ENCODE measurements at regions not wholly inside any gene's neighbourhood (a gene's known extent, or its start where the extent isn't known, plus 50 kb on each side); places are given as distances from the start of the nearest gene placed in this dataset.

GRCh38 chr11:128201801-128202200 is 385.6 kb downstream of the ETS1 start:
- H4K20me1 ChIP-seq (ENCODE audit: control insufficient read depth, insufficient read depth), result no peaks in the 10 kb centered on the region
- H3K4me3 ChIP-seq, result no peak overlapping the region
- no peaks in the 10 kb centered on the region for H3K9me3 ChIP-seq (replicated peaks; ENCODE audit: control insufficient read depth, insufficient read depth, low read length)
- FAIRE-seq, result no peak
- POLR2A ChIA-PET, result interaction anchor here (1.4 kb wide), 1 partner anchor 11 kb away, joined by 3 read pairs; no protein-coding TSS in a partner anchor
- no TSS peak for BruUV-seq (replicated peaks)
- 28% methylated on average over 4 of the region's 4 CpGs for WGBS (ENCODE audit: insufficient coverage, insufficient replicate concordance, low lambda C conversion rate, missing lambda C conversion rate)
- no peaks in the 10 kb centered on the region for H3K4me1 ChIP-seq (ENCODE audit: control insufficient read depth, insufficient read depth, low read length)
- H3K79me2 ChIP-seq (ENCODE audit: control insufficient read depth, insufficient read depth, low read length), result no peaks in the 10 kb centered on the region
- no peaks in the 10 kb centered on the region for H3K27me3 ChIP-seq (replicated peaks in 1 of 2; ENCODE audit: control insufficient read depth in 2 of 2, insufficient read depth in 2 of 2, low read length in 1 of 2)
- H3K9ac ChIP-seq (ENCODE audit: control insufficient read depth, insufficient read depth, low read length), result no peak overlapping the region
- RAD21 ChIA-PET (ENCODE audit: unreplicated experiment), result no interaction called here
- in situ Hi-C loops (cut with MboI), result no loop called here
- no peak for DNase-seq (ENCODE audit: low read depth, low spot score)
- H3K4me2 ChIP-seq (ENCODE audit: control insufficient read depth, insufficient read depth), result no peak overlapping the region
- SMC1A ChIA-PET (ENCODE audit: uncharacterized antibody, unreplicated experiment), result no interaction called here
- no peak for ATAC-seq
- no peaks in the 10 kb centered on the region for H3K36me3 ChIP-seq (ENCODE audit: control insufficient read depth in 2 of 2, insufficient read depth in 2 of 2, low read length in 1 of 2)
- H2AFZ ChIP-seq (ENCODE audit: control insufficient read depth, low read depth, low read length), result no peak overlapping the region
- CTCF ChIA-PET, result interaction anchor here (1.5 kb wide), 1 partner anchor 26 kb away, joined by 3 read pairs; no protein-coding TSS in a partner anchor
- H3K27ac ChIP-seq (ENCODE audit: control insufficient read depth, insufficient read depth), result no peak overlapping the region
- TF ChIP-seq NRF1 (conservative IDR thresholded peaks at IDR 0.05; ENCODE audit: low read depth, low read length) (no peak), SP1 (IDR thresholded peaks at IDR 0.05; ENCODE audit: low read depth, low read length) (no peak), MXI1 (IDR thresholded peaks at IDR 0.05; ENCODE audit: low read depth, low read length) (no peak), GABPA (IDR thresholded peaks at IDR 0.05; ENCODE audit: low read depth) (no peak), KDM1A (IDR thresholded peaks at IDR 0.05; ENCODE audit: borderline replicate concordance) (no peak), SMAD5 (IDR thresholded peaks at IDR 0.05; ENCODE audit: low read depth) (no peak)
- intact Hi-C loops (cut with micrococcal nuclease; ENCODE audit: unreplicated experiment), result no loop called here

GRCh38 chr11:128201009-128201408 is 386.3 kb downstream of the ETS1 start:
- H3K4me1 ChIP-seq (ENCODE audit: control insufficient read depth, insufficient read depth, low read length), result no peaks in the 10 kb centered on the region
- no peak for FAIRE-seq
- 38% methylated on average over 5 of the region's 5 CpGs for WGBS (ENCODE audit: insufficient coverage, insufficient replicate concordance, low lambda C conversion rate, missing lambda C conversion rate)
- no peaks in the 10 kb centered on the region for H3K79me2 ChIP-seq (ENCODE audit: control insufficient read depth, insufficient read depth, low read length)
- no peak overlapping the region for H3K4me2 ChIP-seq (ENCODE audit: control insufficient read depth, insufficient read depth)
- no peaks in the 10 kb centered on the region for H3K36me3 ChIP-seq (ENCODE audit: control insufficient read depth in 2 of 2, insufficient read depth in 2 of 2, low read length in 1 of 2)
- SMC1A ChIA-PET (ENCODE audit: uncharacterized antibody, unreplicated experiment), result no interaction called here
- RAD21 ChIA-PET (ENCODE audit: unreplicated experiment), result no interaction called here
- CTCF ChIA-PET, result interaction anchor here (1.5 kb wide), 1 partner anchor 25 kb away, joined by 3 read pairs; no protein-coding TSS in a partner anchor
- ATAC-seq, result no peak
- no peaks in the 10 kb centered on the region for H3K27me3 ChIP-seq (replicated peaks in 1 of 2; ENCODE audit: control insufficient read depth in 2 of 2, insufficient read depth in 2 of 2, low read length in 1 of 2)
- in situ Hi-C loops (cut with MboI) (no loop called here), intact Hi-C loops (cut with micrococcal nuclease; ENCODE audit: unreplicated experiment) (no loop called here)
- H3K27ac ChIP-seq (ENCODE audit: control insufficient read depth, insufficient read depth), result no peak overlapping the region
- no peaks in the 10 kb centered on the region for H3K9me3 ChIP-seq (replicated peaks; ENCODE audit: control insufficient read depth, insufficient read depth, low read length)
- H3K4me3 ChIP-seq, result no peak overlapping the region
- H4K20me1 ChIP-seq (ENCODE audit: control insufficient read depth, insufficient read depth), result no peaks in the 10 kb centered on the region
- no TSS peak for BruUV-seq (replicated peaks)
- no peak overlapping the region for H3K9ac ChIP-seq (ENCODE audit: control insufficient read depth, insufficient read depth, low read length)
- POLR2A ChIA-PET, result interaction anchor here (1.4 kb wide), 1 partner anchor 11 kb away, joined by 3 read pairs; no protein-coding TSS in a partner anchor
- no peak overlapping the region for H2AFZ ChIP-seq (ENCODE audit: control insufficient read depth, low read depth, low read length)
- DNase-seq (ENCODE audit: low read depth, low spot score), result no peak
- TF ChIP-seq RUNX3 (IDR thresholded peaks at IDR 0.05; ENCODE audit: low read length) (no peak), DPF2 (IDR thresholded peaks at IDR 0.05) (no peak), JUND (IDR thresholded peaks at IDR 0.05; ENCODE audit: low read depth, low read length) (no peak), RBBP5 (conservative IDR thresholded peaks at IDR 0.05) (no peak), SUPT20H (IDR thresholded peaks at IDR 0.05; ENCODE audit: borderline replicate concordance, control insufficient read depth, low read depth, low read length) (no peak), FOXM1 (IDR thresholded peaks at IDR 0.05; ENCODE audit: low read depth, low read length) (no peak)
- TF ChIP-seq, protein P1, sequence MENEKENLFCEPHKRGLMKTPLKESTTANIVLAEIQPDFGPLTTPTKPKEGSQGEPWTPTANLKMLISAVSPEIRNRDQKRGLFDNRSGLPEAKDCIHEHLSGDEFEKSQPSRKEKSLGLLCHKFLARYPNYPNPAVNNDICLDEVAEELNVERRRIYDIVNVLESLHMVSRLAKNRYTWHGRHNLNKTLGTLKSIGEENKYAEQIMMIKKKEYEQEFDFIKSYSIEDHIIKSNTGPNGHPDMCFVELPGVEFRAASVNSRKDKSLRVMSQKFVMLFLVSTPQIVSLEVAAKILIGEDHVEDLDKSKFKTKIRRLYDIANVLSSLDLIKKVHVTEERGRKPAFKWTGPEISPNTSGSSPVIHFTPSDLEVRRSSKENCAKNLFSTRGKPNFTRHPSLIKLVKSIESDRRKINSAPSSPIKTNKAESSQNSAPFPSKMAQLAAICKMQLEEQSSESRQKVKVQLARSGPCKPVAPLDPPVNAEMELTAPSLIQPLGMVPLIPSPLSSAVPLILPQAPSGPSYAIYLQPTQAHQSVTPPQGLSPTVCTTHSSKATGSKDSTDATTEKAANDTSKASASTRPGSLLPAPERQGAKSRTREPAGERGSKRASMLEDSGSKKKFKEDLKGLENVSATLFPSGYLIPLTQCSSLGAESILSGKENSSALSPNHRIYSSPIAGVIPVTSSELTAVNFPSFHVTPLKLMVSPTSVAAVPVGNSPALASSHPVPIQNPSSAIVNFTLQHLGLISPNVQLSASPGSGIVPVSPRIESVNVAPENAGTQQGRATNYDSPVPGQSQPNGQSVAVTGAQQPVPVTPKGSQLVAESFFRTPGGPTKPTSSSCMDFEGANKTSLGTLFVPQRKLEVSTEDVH (IDR thresholded peaks at IDR 0.05; ENCODE audit: low read depth, partially characterized antibody), result no peak
- TF ChIP-seq, protein P2, sequence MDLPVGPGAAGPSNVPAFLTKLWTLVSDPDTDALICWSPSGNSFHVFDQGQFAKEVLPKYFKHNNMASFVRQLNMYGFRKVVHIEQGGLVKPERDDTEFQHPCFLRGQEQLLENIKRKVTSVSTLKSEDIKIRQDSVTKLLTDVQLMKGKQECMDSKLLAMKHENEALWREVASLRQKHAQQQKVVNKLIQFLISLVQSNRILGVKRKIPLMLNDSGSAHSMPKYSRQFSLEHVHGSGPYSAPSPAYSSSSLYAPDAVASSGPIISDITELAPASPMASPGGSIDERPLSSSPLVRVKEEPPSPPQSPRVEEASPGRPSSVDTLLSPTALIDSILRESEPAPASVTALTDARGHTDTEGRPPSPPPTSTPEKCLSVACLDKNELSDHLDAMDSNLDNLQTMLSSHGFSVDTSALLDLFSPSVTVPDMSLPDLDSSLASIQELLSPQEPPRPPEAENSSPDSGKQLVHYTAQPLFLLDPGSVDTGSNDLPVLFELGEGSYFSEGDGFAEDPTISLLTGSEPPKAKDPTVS (IDR thresholded peaks at IDR 0.05; ENCODE audit: low read depth, low read length), result no peak
- TF ChIP-seq, protein P3, sequence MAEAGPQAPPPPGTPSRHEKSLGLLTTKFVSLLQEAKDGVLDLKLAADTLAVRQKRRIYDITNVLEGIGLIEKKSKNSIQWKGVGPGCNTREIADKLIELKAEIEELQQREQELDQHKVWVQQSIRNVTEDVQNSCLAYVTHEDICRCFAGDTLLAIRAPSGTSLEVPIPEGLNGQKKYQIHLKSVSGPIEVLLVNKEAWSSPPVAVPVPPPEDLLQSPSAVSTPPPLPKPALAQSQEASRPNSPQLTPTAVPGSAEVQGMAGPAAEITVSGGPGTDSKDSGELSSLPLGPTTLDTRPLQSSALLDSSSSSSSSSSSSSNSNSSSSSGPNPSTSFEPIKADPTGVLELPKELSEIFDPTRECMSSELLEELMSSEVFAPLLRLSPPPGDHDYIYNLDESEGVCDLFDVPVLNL (IDR thresholded peaks at IDR 0.05; ENCODE audit: low read depth, low read length), result no peak

Measured in GM12878 (cell line).